ENCODE measurements at regions not wholly inside any gene's neighbourhood (a gene's known extent, or its start where the extent isn't known, plus 50 kb on each side); places are given as distances from the start of the nearest gene placed in this dataset.

DNA sequence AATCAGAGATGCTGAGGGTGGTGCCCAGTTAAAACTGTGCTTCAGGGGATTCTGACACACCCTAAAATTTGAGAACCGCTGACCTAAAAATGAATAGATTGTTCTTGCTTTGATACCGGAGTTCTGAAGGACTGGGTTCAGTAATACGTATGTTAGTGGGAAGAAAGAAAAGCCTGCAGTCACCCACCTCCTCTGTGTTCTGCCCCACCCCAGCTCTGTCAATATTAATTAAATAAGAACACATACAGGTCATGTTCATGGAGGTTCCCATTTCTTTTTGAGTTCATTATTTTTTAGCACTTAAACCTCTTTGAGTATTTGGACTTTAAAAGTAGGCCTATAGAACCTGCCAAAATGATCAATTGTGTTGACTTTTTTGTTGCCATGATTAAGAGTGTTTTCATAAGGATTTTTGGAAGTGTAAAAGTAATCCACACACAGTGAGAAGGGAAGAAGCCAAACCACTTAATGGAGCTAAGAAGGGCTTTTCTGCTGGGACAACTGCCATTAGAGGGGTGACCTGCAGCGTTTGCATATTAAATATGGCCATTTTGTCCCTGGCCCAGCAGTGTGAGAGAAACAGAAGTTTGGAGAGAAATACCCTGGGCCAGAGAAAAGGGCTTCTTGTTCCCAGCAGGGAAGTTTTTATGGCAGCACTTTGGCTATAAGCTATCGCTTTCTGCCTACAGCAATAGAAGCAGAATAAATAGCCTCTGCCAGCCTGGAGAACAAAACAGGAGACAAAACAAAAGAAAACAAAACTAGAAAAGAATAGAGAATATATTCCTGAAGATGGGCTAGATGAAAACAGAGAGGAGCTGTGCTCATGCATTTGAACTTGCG, 80.7 kb upstream of the RNF152 start:
- no peak overlapping the region for H3K4me3 Mint-ChIP-seq
- no peak overlapping the region for H3K27ac ChIP-seq (ENCODE audit: insufficient read depth, low read length, poor library complexity, severe bottlenecking)
- no peaks in the 10 kb centered on the region for H3K27me3 ChIP-seq (ENCODE audit: control insufficient read depth, insufficient read depth, low read length)
- H3K27me3 Mint-ChIP-seq = no peaks in the 10 kb centered on the region
- H3K4me1 ChIP-seq (ENCODE audit: control insufficient read depth, insufficient read depth, low read length, poor library complexity, severe bottlenecking) = no peaks in the 10 kb centered on the region
- H3K36me3 ChIP-seq (ENCODE audit: control insufficient read depth, insufficient read depth, low read length) = no peaks in the 10 kb centered on the region
- H3K36me3 Mint-ChIP-seq = no peaks in the 10 kb centered on the region
- H3K9me3 Mint-ChIP-seq = no peaks in the 10 kb centered on the region
- H3K9me3 ChIP-seq (ENCODE audit: control insufficient read depth in 2 of 2, low read length in 2 of 2) = no peaks in the 10 kb centered on the region
- peak overlapping the region; percentile 36 to 70 (median 51) for H3K27ac Mint-ChIP-seq
- no peak overlapping the region for H3K4me3 ChIP-seq (ENCODE audit: low read depth, low read length)
- DNase-seq (no peak), ATAC-seq (ENCODE audit: low read depth in 2 of 2) (no peak)
- H3K4me1 Mint-ChIP-seq = peaks cover 11 to 22% (median 14%) of the 10 kb centered on the region in 4 donors

DNA sequence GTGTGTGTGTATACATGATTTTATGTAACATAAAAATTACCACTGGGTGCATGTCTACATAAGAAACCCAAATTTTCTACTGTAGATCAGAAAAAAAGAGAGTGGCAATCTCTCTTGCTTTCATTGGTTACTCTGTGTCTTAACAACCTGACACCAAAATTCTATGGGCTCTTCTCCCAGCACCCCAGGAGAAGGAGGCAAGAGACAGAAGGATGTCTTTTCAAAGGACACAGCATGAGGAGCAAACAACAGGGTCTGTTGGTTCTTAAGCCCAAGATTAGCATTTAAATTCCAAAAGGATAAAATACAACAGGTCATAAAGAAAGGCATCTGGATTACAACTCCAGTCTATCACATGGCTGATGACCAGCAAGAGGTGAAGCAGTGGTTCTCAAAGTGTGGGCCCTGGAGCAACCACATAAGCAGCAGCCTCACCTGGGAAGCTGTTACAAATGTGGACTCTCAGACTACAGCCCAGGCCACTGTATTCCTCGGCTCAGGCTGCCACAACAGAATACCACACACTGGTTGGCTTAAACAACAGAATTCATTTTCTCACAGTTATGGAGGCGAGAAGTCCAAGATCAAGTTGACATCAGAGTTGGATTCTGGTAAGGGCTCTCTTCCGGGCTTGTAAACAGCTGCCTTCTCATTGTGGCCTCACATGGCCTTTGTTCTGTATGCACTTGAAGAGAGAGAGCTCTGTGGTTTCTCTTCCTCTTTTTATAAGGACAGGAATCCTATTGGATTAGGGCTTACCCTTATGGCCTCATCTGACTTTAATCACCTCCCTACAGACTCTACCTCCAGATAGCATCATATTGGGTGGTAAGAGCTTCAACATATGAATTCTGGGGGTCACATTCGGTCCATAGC, 79.8 kb upstream of the RNF152 start:
- Mint-ChIP-seq H3K27me3 (no peaks in the 10 kb centered on the region), H3K36me3 (no peaks in the 10 kb centered on the region), H3K4me1 (peaks cover 11 to 22% (median 14%) of the 10 kb centered on the region in 4 donors), H3K4me3 (no peak overlapping the region), H3K9me3 (no peaks in the 10 kb centered on the region), H3K27ac (peak overlapping the region; percentile 36 to 51 (median 43))
- Histone ChIP-seq H3K9me3 (ENCODE audit: control insufficient read depth in 2 of 2, low read length in 2 of 2) (no peaks in the 10 kb centered on the region), H3K27me3 (ENCODE audit: control insufficient read depth, insufficient read depth, low read length) (no peaks in the 10 kb centered on the region), H3K36me3 (ENCODE audit: control insufficient read depth, insufficient read depth, low read length) (no peaks in the 10 kb centered on the region), H3K4me3 (ENCODE audit: low read depth, low read length) (no peak overlapping the region), H3K27ac (ENCODE audit: insufficient read depth, low read length, poor library complexity, severe bottlenecking) (no peak overlapping the region), H3K4me1 (ENCODE audit: control insufficient read depth, insufficient read depth, low read length, poor library complexity, severe bottlenecking) (no peaks in the 10 kb centered on the region)
- DNase-seq (no peak), ATAC-seq (ENCODE audit: low read depth in 2 of 2) (no peak)

DNA sequence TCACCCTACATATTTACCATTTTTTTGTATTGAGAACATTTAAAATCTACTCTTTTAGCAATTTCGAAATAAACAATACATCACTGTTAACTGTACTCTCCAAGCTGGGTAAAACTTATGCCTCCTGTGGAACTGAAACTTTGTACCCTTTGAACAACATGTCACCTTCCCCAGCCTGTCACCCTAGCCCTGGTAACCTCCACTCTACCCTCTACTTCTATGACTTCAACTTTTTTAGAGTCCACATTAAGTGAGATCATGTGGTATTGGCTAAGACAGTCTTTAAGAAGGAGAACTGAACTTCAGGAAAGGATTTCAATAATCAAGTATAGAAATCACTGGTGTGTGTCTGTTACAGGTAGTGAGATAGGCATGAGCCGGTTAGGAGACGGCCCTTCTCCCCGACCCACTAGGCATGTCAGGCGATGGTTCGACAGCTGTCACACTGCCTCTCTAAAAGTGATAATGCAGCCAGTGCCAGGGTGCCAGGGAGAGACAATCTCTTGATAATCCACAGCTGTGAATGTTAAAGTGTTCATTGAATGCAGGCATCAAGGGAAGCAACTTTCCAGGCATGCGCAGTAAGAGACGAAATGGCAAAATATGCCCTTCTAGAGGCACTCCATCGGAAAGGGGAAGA, 74.6 kb upstream of the RNF152 start:
- no peaks in the 10 kb centered on the region for H3K36me3 ChIP-seq (ENCODE audit: control insufficient read depth, insufficient read depth, low read length)
- H3K36me3 Mint-ChIP-seq = no peaks in the 10 kb centered on the region
- peaks cover 0 to 4% (median 1%) of the 10 kb centered on the region in 4 donors for H3K4me1 Mint-ChIP-seq
- H3K27me3 Mint-ChIP-seq = peaks cover 9% of the 10 kb centered on the region
- no peaks in the 10 kb centered on the region for H3K27me3 ChIP-seq (ENCODE audit: control insufficient read depth, insufficient read depth, low read length)
- no peak overlapping the region for H3K4me3 ChIP-seq (ENCODE audit: low read depth, low read length)
- no peak overlapping the region for H3K27ac ChIP-seq (ENCODE audit: insufficient read depth, low read length, poor library complexity, severe bottlenecking)
- no peak for DNase-seq
- H3K4me1 ChIP-seq (ENCODE audit: control insufficient read depth, insufficient read depth, low read length, poor library complexity, severe bottlenecking) = no peaks in the 10 kb centered on the region
- H3K4me3 Mint-ChIP-seq = no peak overlapping the region
- peaks cover 0 to 1% (median 0%) of the 10 kb centered on the region in 7 donors for H3K9me3 Mint-ChIP-seq
- no peak overlapping the region for H3K27ac Mint-ChIP-seq
- ATAC-seq (ENCODE audit: low read depth in 2 of 2) = no peak
- no peaks in the 10 kb centered on the region for H3K9me3 ChIP-seq (ENCODE audit: control insufficient read depth in 2 of 2, low read length in 2 of 2)

DNA sequence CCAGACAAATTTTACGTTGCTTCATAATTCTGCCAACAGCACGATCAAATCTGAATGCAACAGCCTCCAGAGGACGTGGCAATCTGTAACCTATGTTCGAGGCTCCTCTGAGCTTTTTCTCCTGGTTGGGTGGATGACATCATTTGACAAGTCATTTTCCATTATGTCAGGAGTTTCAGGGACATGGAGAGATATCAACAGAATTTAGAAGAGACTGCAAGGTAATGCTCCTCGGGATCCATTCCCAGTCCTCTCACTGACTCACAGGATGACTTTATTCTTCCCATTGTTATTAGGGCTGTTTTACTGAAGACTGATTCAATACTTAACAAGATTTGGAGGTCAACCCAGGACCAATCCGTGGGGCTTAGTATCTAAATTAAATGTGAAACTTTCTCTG, 72.5 kb upstream of the RNF152 start:
- H3K27ac Mint-ChIP-seq = no peak overlapping the region
- H3K36me3 Mint-ChIP-seq = no peaks in the 10 kb centered on the region
- H3K4me3 ChIP-seq (ENCODE audit: low read depth, low read length) = no peak overlapping the region
- no peaks in the 10 kb centered on the region for H3K9me3 ChIP-seq (ENCODE audit: control insufficient read depth in 2 of 2, low read length in 2 of 2)
- H3K27me3 Mint-ChIP-seq = peaks cover 9% of the 10 kb centered on the region
- DNase-seq (no peak), ATAC-seq (ENCODE audit: low read depth in 2 of 2) (no peak)
- no peaks in the 10 kb centered on the region for H3K4me1 ChIP-seq (ENCODE audit: control insufficient read depth, insufficient read depth, low read length, poor library complexity, severe bottlenecking)
- H3K27me3 ChIP-seq (ENCODE audit: control insufficient read depth, insufficient read depth, low read length) = peaks cover 2% of the 10 kb centered on the region
- H3K4me1 Mint-ChIP-seq = no peaks in the 10 kb centered on the region
- H3K36me3 ChIP-seq (ENCODE audit: control insufficient read depth, insufficient read depth, low read length) = no peaks in the 10 kb centered on the region
- no peak overlapping the region for H3K27ac ChIP-seq (ENCODE audit: insufficient read depth, low read length, poor library complexity, severe bottlenecking)
- no peak overlapping the region for H3K4me3 Mint-ChIP-seq
- H3K9me3 Mint-ChIP-seq = peaks cover 0 to 1% (median 0%) of the 10 kb centered on the region in 7 donors

DNA sequence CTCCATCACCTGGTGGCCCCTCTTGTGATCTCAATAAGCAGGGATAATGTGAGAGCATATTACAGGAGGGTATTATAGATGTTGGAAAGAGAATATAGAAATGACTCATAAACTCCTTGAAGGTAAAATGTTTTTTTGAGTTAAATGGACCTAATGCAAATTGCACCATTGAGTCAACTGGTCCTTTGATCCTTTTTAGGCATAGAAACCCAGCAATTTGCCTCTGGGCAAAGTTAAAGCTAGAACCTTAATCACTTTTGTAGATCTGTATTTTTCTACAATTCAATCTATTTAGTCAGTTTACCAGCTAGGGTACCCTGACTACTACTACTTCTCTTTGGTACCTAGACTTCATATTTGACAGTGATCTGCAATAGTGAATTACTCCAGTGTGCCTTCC, 71.8 kb upstream of the RNF152 start:
- Mint-ChIP-seq H3K27ac (no peak overlapping the region), H3K9me3 (peaks cover 0 to 1% (median 0%) of the 10 kb centered on the region in 7 donors), H3K4me1 (no peaks in the 10 kb centered on the region), H3K4me3 (no peak overlapping the region), H3K27me3 (peaks cover 9% of the 10 kb centered on the region), H3K36me3 (no peaks in the 10 kb centered on the region)
- no peaks in the 10 kb centered on the region for H3K9me3 ChIP-seq (ENCODE audit: control insufficient read depth in 2 of 2, low read length in 2 of 2)
- H3K4me3 ChIP-seq (ENCODE audit: low read depth, low read length) = no peak overlapping the region
- H3K27me3 ChIP-seq (ENCODE audit: control insufficient read depth, insufficient read depth, low read length) = peaks cover 2% of the 10 kb centered on the region
- ATAC-seq (ENCODE audit: low read depth in 2 of 2) (no peak), DNase-seq (no peak)
- no peaks in the 10 kb centered on the region for H3K4me1 ChIP-seq (ENCODE audit: control insufficient read depth, insufficient read depth, low read length, poor library complexity, severe bottlenecking)
- no peaks in the 10 kb centered on the region for H3K36me3 ChIP-seq (ENCODE audit: control insufficient read depth, insufficient read depth, low read length)
- no peak overlapping the region for H3K27ac ChIP-seq (ENCODE audit: insufficient read depth, low read length, poor library complexity, severe bottlenecking)

DNA sequence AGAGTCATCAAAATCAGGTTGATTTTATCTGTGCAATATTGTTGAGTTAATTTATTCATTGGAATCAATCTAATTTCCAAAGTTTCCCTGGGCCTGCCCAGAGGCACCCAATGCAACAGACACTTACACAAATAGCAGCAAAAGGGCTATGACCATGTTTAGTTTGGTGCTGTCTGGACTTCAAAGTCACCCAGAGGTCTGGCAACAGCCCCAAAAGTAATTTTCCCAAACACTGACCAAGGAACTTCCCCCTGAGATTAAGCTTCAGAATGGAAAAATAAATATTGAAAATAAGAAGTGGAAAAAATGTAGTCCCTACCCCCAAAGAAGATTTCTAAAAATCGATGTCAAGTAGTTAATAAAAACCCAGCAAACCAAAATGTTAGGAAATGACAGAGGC, 70.9 kb upstream of the RNF152 start:
- no peaks in the 10 kb centered on the region for H3K36me3 Mint-ChIP-seq
- ATAC-seq (ENCODE audit: low read depth in 2 of 2) = no peak
- no peak overlapping the region for H3K4me3 Mint-ChIP-seq
- no peaks in the 10 kb centered on the region for H3K9me3 ChIP-seq (ENCODE audit: control insufficient read depth in 2 of 2, low read length in 2 of 2)
- no peaks in the 10 kb centered on the region for H3K4me1 ChIP-seq (ENCODE audit: control insufficient read depth, insufficient read depth, low read length, poor library complexity, severe bottlenecking)
- peaks cover 2% of the 10 kb centered on the region for H3K27me3 ChIP-seq (ENCODE audit: control insufficient read depth, insufficient read depth, low read length)
- H3K4me3 ChIP-seq (ENCODE audit: low read depth, low read length) = no peak overlapping the region
- H3K4me1 Mint-ChIP-seq = no peaks in the 10 kb centered on the region
- H3K9me3 Mint-ChIP-seq = peaks cover 0 to 1% (median 0%) of the 10 kb centered on the region in 7 donors
- H3K36me3 ChIP-seq (ENCODE audit: control insufficient read depth, insufficient read depth, low read length) = no peaks in the 10 kb centered on the region
- DNase-seq = no peak
- H3K27ac Mint-ChIP-seq = no peak overlapping the region
- H3K27ac ChIP-seq (ENCODE audit: insufficient read depth, low read length, poor library complexity, severe bottlenecking) = no peak overlapping the region
- H3K27me3 Mint-ChIP-seq = peaks cover 9% of the 10 kb centered on the region

DNA sequence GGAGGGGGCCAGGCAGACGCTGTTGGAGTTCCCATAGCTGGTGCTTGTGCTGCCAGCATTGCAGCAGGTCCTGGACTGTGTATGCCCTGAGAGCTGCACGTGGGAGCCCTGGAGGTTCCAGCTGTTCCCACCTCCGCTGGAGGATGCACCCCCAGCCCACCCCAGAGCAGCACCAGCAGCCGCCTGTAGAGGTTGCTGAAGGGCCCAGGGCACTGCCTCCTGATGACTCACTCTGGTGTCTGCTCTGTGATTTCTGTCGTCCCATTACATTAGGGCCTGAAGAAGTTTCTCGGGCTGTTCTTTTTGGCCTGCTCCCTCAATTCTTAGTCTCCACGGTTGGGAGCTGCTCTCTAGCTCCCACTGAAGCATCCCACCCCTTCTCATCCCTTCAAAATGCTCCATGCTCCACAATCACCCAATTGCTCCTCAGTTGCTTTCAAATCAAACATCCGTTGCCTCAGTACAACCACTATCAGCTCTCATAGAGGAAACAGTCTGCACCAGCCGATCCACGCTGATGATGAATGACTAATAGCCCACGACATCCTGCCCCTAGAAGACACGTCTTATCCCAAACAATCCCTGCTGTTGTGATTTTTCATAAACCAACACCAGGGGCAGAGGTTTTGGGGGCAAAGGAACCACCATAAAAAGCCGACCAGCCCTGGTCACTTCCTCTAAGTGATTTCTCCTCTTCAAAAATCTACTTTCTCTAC, 65.2 kb upstream of the RNF152 start:
- no peak for ATAC-seq (ENCODE audit: low read depth in 2 of 2)
- Mint-ChIP-seq H3K9me3 (peaks cover 0 to 2% (median 0%) of the 10 kb centered on the region in 7 donors), H3K4me1 (no peaks in the 10 kb centered on the region), H3K27ac (no peak overlapping the region), H3K4me3 (no peak overlapping the region), H3K27me3 (peaks cover 11% of the 10 kb centered on the region), H3K36me3 (no peaks in the 10 kb centered on the region)
- H3K36me3 ChIP-seq (ENCODE audit: control insufficient read depth, insufficient read depth, low read length) = no peaks in the 10 kb centered on the region
- H3K4me3 ChIP-seq (ENCODE audit: low read depth, low read length) = no peak overlapping the region
- no peaks in the 10 kb centered on the region for H3K9me3 ChIP-seq (ENCODE audit: control insufficient read depth in 2 of 2, low read length in 2 of 2)
- H3K27ac ChIP-seq (ENCODE audit: insufficient read depth, low read length, poor library complexity, severe bottlenecking) = no peak overlapping the region
- no peak for DNase-seq
- no peaks in the 10 kb centered on the region for H3K4me1 ChIP-seq (ENCODE audit: control insufficient read depth, insufficient read depth, low read length, poor library complexity, severe bottlenecking)
- peaks cover 2% of the 10 kb centered on the region for H3K27me3 ChIP-seq (ENCODE audit: control insufficient read depth, insufficient read depth, low read length)
